ENCODE measurements at regions not wholly inside any gene's neighbourhood (a gene's known extent, or its start where the extent isn't known, plus 50 kb on each side); places are given as distances from the start of the nearest gene placed in this dataset.
A peak's percentile ranks its signal among the peaks of the same experiment; 100 is the strongest.
"Not testable (repeated sequence)": the region's sequence is repeated elsewhere in the genome, so short reads cannot be mapped to it uniquely, and the experiment has no call there.

DNA sequence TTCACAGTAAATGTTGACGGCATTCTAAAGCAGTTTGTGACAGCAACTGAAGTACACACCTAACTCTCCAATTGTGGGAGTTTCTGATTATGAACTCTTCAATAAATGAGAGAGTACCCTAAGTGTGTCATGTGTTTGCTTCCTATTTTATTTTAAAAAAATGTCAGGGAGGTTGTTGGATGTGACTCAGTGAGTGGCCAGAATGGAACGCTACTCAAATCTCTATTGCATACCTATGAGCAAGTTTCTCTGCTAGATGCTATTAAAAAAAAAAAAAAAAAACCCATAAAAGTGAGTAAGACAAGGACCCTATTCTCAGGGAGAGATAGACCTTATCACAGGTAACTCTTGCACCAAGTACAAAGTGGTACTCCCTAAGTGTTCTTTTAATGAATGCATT is 256.6 kb downstream of the BTG1 start:
- DNase-seq (ENCODE audit: low read depth in 2 of 2) = no peak

DNA sequence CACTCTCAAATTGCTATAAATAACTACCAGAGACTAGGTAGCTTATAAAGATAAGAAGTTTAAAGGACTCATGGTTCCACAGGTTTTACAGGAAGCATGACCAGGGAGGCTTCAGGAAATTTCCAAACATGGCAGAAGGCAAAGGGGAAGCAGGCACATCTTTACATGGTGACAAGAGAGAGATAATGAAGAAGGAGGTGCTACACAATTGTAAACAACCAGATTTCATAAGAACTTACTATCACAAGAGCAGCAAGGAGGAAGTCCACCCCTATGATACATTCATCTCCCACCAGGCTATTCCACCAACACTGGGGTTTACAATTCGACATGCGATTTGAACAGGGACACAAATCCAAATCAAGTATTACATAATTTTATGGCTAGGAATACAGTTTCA is 257.7 kb downstream of the BTG1 start:
- no peak for DNase-seq (ENCODE audit: low read depth in 2 of 2)

DNA sequence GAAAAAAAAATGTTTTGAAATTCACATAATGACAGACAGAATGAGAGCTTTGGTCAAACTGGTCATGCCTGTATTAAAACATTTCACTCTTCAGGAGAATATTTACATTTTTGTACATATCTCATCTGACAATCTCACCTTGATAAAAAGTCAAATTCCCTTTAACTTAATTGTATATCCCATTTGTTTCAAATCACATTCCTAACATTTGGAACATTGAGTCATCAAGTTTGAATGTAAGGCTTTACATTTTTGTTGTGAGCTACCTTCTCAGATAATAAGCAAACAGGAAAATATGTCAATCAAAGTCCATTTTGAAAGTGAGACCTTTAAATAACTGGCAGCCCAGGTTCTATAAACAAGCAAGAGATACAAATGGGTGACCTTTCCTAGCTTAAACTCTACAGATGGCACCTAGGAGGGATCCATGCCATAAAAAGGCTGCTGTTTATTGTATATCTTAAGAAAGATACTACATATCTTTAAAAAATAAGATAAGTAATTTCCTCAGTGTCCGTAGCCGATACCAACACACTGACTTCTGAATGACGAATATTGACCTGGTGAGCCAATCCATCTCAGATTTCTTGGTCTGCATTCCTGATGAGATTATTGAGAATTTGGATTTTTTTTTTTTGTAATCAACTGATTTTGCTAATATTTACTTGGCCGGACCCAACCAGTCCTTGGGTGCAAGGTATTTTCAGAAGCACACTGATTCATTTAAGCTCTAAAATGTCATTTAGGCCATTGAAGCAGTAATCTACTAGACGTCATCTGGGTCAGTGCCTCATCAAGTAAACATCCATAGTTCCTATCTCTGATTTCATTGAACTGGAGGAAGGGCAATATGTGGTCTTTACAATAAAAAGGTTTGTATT is 259.6 kb downstream of the BTG1 start:
- DNase-seq (ENCODE audit: low read depth in 2 of 2) = no peak

DNA sequence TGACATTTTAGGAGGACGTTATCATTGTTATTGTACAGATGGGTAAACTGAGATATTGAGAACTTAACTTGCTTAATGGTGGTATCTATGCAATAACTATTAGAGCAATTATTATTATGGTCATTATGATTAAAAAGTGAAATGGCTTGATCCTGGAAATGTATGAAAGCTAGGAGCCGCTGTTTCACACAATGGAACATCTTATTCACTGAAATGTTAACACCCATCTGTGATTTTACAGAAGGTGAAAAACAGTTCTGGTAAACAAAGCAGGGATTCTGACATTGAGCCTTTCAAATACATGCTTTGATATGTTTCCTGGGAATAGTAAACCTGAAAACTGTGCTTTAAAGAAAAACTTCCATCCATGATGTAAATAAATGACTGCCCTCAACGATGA is 261.4 kb downstream of the BTG1 start:
- no peak for DNase-seq (ENCODE audit: low read depth in 2 of 2)

DNA sequence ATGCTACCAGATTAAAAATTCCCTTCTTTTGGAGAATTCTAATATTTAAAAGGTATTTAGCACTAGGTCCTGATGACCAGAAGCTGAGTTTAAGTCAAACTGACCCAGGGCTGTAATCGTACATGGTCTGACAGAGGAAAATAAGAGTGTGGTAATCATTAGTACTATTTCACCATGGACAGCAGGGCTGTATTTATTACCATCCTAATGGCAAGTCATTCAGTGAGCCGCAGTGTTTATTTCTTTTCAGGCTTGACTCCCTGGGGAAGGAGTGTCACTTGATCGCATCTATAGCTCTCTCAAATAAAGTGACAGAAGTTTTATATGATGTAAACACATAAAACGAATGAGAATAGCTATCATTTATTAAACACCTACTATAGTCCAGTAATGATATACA is 261.8 kb downstream of the BTG1 start:
- no peak for DNase-seq (ENCODE audit: low read depth in 2 of 2)

GRCh38 chr12:91882910-91883309 is 262.7 kb downstream of the BTG1 start:
- DNase-seq (ENCODE audit: low read depth in 2 of 2) = no peak

- DNase-seq (ENCODE audit: low read depth in 2 of 2) = no peak
Measured at GRCh38 chr12:91880528-91880927, 265.1 kb downstream of the BTG1 start.

GRCh38 chr12:91877456-91878235 is 268.0 kb downstream of the BTG1 start:
- DNase-seq (ENCODE audit: low read depth in 2 of 2) = peak in 1 of 2 donors; percentile 7

DNA sequence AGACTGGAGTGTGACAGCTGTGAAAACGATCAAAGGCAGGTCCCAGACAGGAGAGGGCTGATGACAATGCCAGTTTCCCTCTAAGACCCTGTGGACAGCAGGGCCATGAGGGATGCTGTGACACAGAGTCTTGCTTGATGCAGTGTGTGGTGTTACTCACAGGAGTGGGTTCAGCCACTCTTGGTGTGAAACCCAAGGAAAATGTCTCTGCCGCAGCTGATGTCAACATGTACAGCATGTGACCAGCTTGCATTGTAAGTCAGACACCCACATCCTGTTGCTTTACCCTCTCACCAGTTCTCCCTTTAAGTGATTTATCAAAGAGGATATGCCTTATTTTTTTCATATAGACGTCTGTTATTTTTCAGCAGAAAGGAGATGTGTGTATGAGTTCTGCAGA is 268.6 kb downstream of the BTG1 start:
- DNase-seq (ENCODE audit: low read depth in 2 of 2) = peak; percentile 43 to 69

DNA sequence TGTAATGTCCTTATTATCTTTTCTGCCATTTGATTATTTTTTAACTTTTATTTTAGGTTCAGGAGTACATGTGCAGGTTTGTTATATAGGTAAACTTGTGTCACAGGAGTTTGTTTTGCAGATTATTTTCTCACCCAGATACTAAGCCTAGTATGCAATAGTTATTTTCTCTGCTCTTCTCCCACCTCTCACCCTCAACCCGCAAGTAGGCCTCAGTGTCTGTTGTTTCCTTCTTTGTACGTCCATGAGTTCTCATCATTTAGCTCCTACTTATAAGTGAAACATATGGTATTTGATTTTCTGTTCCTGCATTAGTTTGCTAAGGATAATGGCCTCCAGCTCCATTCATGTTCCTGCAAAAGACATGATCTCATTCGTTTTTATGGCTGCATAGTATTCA is 270.0 kb downstream of the BTG1 start:
- DNase-seq (ENCODE audit: low read depth in 2 of 2) = not testable (repeated sequence)

GRCh38 chr12:91874086-91874865 is 271.4 kb downstream of the BTG1 start:
- no peak for DNase-seq (ENCODE audit: low read depth in 2 of 2)

DNA sequence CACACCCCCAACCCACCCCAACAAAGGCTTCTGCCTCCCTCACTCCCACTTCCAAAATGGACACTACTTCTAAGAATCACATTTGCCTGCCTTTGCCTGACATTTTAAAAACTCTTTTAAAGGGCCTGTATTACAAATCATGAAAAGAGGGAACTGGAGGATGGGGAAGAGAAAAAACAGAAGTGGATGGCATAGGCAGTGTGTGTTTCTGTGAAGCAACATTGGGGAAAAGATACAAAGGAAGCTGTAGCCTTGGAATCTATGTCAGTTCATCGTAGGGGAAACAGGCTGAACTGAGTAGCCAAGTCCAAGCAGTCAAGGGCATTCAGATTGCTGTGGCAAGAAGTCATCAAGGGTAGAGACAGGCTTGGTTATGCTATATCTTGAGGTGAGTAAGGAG is 273.9 kb downstream of the BTG1 start:
- no peak for DNase-seq (ENCODE audit: low read depth in 2 of 2)

DNA sequence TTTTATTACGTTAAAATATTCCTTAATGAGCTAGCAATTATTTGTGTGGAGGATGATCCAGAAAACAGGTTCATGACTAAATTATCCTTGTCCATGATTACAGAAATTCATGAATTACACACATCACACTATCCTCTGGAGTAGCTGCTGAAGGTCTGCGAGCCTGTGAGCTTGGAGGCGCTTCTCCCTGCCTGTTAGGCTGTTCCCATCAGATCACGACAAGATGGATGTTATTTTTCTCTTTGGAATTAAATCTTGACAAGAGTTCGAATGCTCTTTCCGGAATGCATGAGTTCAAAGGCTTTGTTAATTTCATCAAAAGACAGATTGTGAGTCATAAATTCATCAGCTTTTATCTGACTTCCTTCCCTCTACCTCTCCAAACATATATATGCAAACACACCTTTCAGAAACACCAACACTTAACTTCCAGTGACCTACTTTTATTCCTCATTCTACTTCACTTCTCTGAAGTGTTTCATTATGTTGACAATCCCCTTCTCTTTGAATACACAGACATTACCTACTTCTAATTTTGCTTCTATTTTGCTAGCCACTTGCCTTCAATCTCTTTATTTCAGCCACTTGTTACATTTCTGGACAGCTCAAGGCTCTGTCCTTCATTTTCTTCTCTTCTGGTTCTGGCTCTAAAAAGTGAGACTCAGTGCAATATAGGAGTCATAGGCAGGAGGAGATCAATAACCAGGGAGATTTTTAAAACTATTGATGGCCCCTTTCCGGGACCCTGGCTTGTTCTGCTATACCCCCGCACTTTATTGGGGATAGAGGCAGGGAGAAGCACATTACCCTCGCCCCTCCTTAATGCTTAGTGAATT is 274.6 kb downstream of the BTG1 start:
- DNase-seq (ENCODE audit: low read depth in 2 of 2) = no peak

- DNase-seq (ENCODE audit: low read depth in 2 of 2) = no peak
Measured at GRCh38 chr12:91868054-91868453, 277.6 kb downstream of the BTG1 start.

DNA sequence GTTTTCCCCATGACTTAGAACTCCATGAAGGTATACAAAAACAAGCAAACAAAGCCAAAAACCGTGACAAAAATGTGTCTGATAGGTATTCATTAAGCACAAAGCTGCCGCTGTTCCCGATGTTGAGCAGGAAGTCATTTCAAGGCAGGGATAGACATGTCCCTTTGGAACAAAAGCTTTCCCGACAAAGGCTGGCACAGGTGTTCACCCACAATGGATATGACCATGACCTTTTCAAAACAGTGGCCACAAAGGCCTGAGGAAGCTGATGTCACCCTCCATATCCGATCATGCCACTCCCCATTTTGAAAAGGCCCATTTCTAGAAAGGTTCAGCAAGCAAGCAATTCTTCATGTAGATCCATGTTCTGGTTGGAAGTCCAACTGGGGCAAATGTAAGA is 279.1 kb downstream of the BTG1 start:
- DNase-seq (ENCODE audit: low read depth in 2 of 2) = no peak

DNA sequence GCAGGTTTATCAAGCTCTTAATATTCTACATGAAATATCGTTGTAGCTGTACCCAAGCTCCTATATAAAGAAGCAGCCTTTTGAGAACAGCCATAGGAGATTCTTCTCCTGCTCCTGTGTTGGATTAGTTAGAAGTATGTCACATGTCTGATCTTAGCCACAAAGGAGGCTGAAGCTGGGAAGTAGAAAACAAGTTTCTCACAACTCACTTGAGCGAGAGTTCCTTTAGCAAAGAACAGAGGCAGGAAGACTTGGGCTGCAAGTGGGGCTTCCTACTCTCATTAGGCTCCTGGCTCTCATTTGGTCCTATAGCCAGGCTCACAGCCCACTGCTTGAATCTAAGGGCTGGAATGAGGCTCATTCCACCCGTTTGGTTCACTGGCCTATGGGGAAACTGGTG is 281.9 kb downstream of the BTG1 start:
- DNase-seq (ENCODE audit: low read depth in 2 of 2) = no peak

DNA sequence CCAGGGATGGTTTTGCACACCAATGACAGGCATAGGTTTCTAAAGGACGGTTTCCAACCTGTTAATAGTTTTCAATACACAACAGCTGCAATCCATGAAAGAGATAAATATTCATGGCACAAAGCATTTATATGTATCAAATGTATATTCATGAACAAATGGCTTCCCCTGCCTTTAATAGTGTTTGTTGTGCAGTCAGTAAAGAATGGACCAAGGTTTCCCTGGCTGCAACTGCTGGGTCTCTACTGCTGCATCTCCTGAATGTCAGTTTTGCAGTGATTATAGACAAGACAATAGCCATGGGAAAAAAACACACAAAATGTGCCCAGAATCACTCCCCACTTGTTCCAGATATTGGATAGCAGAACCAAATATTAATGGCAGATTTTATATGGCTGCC is 284.1 kb downstream of the BTG1 start:
- no peak for DNase-seq (ENCODE audit: low read depth in 2 of 2)

- DNase-seq (ENCODE audit: low read depth in 2 of 2) = no peak
Measured at GRCh38 chr12:91859347-91859746, 286.3 kb downstream of the BTG1 start.

GRCh38 chr12:91857813-91858542 is 287.7 kb downstream of the BTG1 start:
- DNase-seq (ENCODE audit: low read depth in 2 of 2) = no peak

DNA sequence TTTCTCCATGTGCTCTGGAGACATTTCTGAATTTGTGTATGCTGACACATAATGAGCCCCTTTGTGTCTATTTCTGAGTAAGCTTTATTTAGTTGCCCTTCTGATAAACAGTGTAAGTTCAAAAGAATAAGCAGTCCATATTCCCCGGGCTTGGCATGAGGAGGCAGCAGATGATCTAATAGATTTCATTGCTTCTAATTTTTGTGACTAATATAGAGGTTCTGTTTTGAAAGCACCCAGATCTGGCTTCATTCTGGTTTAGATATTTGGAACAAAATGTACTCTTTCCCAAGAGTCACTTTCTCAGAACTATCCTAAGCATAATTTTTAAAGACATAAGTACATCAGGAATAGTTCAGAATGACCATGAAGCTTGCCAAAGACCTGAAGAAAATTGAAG is 290.9 kb downstream of the BTG1 start:
- DNase-seq (ENCODE audit: low read depth in 2 of 2) = no peak

All from stimulated activated CD4-positive, alpha-beta T cell treated with anti-CD3 and anti-CD28 coated beads, Interleukin-4, amount 100 ng/mL, for 48 hours (primary cell).